SIG-M5 treated with dmso at 0.1 percent for 504 hours (cell line): ENCODE measurements at regions not wholly inside any gene's neighbourhood (a gene's known extent, or its start where the extent isn't known, plus 50 kb on each side); places are given as distances from the start of the nearest gene placed in this dataset.
"Not testable (repeated sequence)": the region's sequence is repeated elsewhere in the genome, so short reads cannot be mapped to it uniquely, and the experiment has no call there.

Experiments used
- DNase-seq: peaks from one replicate; lab custom pipeline; 2025; ENCODE audit not compliant: unreplicated experiment; lab: John Stamatoyannopoulos, UW

DNA sequence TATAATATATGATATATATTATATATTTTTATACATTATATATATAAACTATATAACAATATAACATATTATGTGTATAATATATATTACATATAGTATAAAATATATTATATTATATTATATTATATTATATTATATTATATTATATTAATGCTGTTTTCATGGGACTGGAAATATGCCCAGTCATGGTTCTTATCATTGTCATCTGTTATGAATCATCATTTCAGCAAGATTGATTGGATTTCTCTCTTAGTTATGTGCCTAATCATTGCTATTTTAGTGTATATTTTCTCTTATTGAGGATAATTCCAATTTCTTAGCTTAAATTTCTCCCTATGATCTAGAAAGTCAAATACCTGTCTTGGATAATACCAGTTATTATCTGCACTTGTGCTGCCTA lies 617.8 kb downstream of the TRIB2 start:
- no peak for DNase-seq

DNA sequence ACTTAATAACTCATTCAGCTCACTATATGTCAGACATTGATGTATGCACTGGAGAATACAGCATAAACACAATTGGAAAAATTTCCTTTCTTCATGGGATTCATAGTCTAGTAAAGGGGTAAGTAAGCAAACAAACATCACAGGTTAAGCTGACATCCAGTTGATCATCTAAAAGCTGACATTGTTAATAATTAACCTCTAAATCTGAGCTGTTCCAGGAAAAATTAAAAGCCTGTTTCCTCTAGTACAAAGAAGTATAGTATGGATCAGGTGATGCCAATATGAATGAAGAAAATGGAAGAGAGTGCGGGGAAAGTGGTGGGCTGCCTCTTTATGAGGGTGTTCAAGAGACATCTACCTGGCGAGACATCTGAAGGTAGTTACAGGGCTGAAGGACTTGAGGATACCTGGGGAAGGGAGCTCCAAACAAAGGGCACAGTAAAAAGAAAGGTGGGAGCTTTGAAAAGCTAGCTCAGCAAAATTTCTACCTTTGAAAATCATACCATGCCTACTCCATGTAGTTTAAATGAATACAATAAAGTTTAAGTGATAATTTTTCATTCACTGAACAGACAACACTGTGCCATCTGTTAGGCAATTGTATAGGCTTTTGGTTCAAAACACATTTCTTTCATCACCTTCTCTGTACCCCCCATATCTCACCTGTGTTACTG lies 619.3 kb downstream of the TRIB2 start:
- no peak for DNase-seq

DNA sequence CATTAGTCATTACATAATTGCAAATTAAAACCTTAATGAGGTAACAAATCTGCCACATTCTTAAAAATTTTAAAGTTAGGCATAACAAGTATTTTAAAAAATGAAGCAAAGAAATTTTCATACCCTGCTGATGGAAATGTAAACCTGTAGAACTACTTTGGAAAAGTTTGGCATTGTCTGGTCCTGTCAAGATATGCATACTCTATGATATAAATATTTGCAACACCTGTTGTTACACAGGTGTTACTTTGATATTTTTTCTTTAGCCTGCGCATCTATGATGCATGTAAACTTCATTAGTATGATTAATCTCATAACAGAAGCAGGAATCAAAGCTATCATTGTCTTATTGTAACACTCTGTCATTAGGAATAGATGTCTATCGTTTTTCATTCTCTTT lies 634.3 kb downstream of the TRIB2 start:
- DNase-seq: no peak

DNA sequence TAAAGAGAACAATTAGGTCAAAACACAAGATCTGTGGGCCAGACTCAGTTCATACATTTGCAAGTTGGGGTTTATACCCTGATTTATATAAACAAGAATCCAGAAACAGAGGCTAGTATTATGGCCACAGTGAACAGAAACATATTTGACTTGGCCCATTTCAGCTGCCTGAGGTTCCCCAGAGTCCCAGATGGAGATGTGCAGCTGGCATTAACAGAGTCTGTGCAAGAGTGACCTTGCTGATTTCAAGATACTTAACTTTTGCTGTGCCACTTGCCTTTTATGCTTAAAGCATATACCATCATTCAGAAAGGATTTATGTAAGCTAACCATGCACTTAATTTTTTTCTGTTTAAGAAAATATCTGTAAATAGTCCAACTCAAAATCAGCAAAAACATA lies 636.3 kb downstream of the TRIB2 start:
- no peak for DNase-seq

DNA sequence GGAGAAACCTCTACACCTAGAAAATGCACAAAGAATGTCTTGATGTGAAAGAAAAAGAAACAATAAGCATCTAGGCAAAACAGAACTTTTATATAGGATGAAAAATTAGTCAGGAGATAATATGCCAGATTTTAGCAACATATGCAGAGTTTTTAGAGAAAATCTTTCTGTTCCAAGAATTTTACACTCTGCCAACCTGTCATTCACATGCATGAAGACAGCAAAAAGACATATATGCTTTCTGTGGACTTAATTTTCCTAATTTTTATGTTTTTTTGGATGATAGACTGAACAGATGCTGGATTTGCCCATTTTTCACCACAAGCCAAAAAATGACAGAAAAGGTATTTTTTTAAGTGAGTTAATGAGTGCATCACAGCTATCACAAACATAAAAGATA lies 637.3 kb downstream of the TRIB2 start:
- DNase-seq: no peak

DNA sequence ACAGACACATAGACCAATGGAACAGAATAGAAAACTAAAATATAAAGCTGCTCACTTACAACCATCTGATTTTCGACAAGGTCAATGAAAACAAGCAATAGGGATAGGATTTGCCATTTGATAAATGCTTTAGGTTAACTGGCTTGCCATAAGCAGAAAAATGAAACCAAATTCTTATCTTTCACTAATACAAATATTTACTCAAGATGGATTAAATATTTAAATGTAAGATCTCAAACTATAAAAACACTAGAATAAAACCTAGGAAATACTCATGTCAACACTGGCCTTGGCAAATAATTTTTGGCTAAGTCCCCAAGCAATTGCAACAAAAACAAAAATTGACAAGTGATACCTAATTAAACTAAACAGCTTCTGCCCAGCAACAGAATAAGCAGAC lies 665.2 kb downstream of the TRIB2 start:
- not testable (repeated sequence) for DNase-seq

DNA sequence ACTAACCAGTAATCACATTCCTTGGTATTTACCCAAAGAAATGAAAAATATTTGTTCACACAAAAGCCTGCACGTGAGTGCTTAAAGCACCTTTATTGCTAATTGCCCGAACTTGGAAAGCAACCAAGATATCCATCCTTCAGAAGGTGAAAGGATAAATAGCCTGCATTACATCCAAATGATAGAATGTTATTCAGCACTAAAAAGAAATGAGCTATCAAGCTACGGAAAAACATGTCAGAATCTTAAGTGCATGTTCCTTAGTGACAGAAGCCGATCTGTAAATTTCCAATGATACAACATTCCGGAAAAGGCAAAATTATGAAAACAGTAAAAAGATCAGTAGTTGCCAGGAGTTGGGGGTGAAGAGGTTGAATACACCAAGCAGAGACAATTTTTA lies 672.4 kb downstream of the TRIB2 start:
- DNase-seq: not testable (repeated sequence)

DNA sequence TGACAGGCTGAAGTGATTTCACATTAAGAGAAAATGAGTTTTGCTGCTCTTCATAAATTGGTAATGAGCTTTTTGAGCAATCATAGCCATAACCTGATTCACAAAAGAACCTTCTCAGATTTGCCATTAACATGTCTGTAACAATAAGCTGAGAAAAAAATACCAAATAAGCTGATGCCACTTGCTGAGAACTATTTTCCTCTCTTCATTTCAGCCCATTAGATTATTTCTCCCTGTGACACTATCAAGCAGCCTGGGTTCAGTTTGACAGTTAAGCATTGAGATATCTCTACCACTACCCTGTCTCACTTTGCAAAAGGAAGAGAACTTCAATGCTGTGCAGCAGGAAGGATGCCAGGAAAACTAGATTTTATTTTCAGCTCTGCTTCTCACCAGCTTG lies 673.9 kb downstream of the TRIB2 start:
- no peak for DNase-seq

DNA sequence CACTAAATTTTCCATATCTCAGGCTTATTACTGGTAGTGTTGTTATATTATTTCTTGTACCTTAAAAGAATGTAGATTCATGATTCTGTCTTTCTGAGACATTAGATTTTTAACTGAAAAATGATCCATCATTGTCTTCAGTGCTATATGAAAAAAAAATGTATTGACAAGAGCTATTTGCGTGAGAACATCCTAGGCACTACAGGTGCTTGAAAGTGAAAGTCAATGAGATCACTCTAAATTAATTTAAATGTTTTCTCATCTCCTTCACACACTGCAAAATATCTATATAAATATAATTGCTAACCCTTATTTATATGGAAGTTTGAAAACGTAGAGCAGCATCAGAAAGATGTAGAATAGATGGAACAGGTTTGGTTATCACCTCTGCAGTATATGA lies 684.6 kb downstream of the TRIB2 start:
- no peak for DNase-seq

DNA sequence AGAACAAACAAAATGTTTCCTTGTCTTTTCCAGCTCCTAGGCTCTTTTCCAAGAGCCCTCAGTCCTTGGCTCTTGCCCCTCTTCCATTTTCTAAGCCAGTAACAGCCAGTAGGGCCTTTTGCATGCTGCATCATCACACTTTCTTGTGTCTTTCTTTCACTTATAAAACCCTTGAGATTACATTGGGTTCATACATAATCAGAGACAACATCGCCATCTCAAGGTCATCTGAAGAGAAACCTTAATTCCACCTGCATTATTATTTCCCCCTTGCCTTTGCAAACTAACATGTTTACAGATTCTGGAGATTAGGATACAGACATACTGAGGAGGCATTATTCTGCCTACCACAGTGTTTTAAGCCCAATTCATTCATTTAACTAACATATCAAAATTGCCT lies 697.3 kb downstream of the TRIB2 start:
- DNase-seq: no peak

DNA sequence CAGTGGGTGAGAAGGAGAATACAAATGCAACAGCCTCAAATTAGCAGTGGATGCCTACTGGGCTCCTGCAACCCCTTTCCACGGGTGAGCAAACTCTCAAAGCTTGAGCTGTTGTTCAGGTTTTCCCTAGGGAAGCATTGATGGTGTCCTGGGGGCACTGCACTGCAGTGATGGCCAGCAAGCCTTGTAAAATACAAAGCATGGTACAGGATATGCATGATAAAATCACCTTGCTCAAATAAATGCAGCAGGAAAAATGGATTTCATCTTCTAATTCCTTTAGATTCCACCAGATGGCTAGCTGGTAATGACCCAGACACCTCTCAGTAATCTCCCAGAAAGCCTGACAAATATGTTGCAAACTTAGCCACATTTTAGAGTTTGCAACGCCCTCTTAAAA lies 698.2 kb downstream of the TRIB2 start:
- no peak for DNase-seq

DNA sequence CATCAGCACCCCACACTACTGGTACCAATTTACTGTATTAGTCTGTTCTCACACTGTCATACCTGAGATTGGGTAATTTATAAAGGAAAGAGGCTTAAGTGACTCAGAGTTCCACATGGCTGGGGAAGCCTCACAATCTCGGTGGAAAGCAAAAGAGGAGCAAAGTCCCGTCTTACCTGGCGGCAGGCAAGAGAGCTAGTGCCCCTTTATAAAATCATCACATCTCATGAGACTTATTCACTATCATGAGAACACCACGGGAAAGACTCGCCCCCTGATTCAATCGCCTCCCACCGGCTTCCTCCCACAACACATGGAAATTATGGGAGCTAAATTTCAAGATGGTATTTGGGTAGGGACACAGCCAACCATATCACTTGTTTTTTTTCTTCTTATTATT lies 717.2 kb downstream of the TRIB2 start:
- DNase-seq: no peak

DNA sequence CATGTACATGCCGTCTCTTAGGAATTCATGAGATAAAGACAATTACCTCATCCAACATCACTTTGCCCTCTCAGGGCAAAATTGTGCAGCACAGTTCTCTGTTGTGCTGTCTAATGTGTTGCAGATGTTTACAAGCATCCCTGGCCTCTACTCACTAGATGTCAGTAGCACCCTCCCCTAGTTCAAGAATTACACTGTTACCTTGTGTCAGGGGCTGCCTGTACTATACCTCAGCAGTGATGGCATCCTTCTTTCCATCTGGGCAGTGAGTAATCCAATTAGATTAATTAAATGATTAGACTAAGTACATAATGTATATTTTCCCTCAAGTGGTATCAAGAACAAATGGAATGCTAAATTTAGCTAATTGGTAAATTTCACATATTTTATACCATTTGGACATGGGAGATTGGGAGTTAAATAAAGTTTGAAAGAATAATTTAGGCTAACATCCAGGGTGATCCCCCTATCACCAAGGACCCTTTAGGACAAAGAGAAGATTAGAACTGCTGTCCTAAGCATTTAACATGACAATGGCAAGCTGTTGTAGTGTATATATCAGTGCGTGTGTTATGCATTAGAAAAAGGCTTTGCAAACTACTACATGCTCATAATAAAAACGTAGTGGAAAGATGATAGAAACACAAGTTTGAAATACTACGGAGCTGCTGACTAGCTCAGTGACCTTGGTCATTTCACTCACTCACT lies 727.0 kb downstream of the TRIB2 start:
- DNase-seq: not testable (repeated sequence)

DNA sequence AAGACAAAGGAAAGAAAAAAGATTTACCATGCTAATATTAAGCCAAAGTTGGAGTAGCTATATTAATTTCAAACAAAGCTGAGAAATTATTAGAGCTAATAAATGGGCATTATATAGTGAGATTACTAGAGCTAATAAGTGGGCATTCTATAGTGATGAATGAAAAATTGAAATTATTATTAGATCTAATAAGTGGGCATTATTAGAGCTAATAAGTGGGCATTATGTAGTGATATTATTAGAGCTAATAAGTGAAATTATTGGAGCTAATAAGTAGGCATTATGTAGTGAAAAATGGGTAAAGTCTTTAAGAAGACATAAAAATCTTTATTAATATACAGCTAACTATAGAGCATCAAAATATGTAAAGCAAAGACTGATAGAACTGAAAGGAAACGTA lies 745.7 kb downstream of the TRIB2 start:
- no peak for DNase-seq

DNA sequence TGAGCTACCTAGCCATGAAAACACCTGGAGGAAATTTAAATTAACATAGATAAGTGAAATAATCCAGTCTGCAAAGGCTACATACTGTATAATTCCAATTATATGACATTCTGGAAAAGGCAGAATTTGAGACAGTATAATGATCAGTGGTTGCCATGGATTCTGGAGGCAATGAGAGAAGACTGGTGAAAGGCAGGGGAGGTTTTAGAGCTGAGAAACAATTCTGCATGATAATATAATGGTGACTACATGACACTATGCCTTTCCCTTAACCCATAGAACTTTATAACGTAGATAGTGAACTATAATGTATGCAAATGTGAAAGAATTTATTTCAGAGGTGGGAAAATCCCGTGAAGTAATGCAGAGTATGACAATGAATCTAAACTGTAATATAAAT lies 749.3 kb downstream of the TRIB2 start:
- no peak for DNase-seq

DNA sequence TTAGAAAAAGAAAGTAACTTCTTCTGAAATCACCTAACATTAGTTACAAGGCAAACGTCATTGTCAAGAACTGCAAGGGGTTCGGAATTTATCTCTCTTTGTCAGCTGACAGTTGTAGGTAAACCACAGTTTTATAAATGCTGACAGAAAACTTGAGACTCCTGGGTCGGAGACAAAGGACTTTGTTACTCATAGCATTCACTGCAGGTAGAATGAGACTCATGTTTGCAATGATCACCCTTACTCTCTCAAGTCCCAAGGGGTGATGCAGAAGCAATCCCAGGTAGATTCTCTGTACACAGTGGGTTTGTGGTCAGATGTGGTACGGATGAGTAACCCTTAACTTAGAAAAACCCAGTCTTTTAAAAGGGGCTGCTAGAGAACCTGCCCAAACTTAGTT lies 757.8 kb downstream of the TRIB2 start:
- DNase-seq: no peak

DNA sequence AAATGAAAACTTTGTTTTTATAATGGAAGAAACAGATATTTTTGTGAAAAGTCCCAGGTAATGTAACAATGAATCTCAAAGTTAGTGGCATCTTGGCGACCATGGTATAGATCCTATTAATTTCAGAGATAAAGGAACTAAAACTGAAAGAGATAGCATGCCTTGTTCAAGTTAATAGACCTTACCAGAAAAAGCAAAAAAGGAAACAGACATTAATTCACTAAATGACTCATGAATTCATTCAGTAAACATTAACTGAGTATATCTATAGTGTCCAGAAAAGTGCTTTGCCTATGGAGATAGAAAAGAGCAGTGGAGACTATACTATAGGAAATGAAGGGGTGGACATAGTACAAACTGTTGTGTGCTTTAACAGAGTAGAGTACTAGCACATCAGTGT lies 763.3 kb downstream of the TRIB2 start:
- no peak for DNase-seq

DNA sequence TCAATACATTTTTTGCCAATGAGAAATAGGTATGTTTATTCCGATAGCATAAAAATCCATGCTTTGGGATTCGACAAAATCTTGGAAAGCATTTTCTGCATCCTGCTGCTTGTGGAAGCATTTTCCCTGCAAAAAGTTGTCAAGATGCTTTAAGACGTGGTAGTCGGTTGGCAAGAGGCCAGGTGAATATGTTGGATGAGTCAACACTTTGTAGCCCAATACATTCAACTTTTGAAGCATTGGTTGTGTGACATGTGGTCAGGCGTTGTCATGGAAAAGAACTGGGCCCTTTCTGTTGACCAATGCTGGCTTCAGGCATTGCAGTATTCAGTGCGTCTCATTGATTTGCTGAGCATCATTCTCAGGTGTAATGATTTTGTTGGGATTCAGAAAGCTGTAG lies 764.5 kb downstream of the TRIB2 start:
- DNase-seq: no peak

DNA sequence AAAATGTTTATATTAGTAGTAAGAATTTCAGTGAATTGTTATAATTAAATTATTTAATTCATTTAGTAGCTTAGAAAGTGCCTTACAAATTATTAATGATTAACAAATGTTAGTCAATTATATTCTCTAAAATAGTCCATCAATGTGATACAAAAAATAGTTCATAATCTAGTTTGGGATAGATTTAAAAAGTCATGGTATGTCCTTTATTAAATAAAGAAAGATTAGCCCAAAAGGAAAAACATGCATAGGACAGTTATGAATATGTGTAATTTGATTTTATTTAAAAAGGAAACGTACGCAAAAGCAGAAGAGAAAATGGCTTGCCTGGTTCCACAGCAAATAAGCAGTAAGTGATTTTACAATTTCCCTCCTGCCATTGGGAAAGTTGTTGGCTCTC lies 768.5 kb downstream of the TRIB2 start:
- DNase-seq: no peak

DNA sequence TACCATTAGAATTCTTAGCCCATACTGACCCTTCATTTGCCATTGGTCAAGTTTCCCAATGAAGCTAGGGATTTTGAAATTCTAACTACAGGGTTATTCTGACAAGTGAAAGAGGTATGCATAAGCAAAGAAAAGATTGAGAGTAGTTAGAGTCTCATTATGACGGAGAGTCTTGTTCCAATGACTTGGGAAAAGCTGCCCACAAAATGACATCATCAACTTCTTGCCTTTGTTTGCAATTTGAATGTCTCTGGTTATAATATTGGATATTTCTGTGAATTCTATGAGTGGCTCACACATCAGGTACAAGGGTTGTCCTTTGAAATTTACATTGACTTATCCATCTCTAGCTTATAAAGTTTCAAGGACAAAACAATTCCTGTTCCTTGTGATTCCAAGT lies 772.2 kb downstream of the TRIB2 start:
- DNase-seq: no peak

DNA sequence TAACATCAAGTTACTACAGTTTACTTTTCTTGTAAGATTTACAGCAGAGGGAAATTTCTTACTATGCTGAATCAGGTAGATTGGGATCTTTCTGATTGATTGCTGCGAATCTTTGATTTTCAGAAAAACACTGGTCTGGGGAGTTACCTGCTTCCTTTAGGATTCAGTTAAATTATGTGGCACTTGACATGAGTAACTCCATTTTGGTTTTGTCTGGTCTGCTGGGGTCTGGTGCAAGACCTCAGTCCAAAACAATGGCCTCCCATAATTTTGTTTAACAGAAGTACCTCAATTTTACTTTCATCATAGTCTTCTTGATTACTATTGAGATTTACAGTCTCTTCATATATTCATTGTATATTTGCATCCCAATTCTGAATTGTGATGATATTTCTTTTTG lies 775.5 kb downstream of the TRIB2 start:
- DNase-seq: no peak

DNA sequence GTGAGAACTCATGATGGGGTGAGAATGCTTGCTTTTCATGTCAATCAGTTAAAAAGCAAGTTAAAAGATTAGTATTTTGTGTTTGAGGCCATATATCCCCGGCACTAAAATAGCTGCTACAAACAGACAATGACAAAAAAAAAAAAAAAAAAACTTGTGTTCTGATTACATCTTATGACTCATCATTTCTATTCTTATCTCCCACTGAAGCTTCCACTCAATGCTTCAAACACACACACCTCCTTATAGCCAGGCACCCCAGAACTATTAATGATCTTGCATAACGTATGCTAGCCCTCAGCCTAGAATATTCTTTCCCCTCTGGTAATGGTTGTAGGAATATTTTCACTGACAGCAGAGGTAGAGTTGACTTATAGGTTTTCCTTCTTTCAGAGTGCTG lies 778.3 kb downstream of the TRIB2 start:
- DNase-seq: no peak

DNA sequence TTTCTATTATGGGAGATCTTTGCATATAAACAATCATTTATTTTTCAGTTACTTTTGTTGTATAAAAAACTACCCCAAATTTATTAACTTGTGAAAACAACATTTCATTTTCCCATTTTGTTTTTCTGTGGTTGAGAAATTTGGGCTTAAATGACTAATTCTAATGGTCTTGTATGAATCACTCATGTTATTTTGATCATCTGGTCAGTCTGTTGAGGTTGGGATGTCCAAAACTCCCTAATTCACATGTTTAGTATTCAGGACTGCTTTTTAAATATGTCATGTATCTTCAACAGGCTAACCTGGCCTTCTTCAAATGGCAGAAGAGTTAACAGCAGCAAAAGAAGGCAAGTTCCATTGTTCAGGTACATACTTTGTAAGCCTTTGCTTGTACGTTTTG lies 788.1 kb downstream of the TRIB2 start:
- DNase-seq: no peak
